SK-N-MC (cell line): ENCODE measurements at regions not wholly inside any gene's neighbourhood (a gene's known extent, or its start where the extent isn't known, plus 50 kb on each side); places are given as distances from the start of the nearest gene placed in this dataset.

Experiments used
- DNase-seq: peaks from one replicate; pipeline ENCODE4 v3.0.0-alpha.2; 2011; ENCODE audit warnings: low read depth, low spot score
- H3K27ac ChIP-seq: fragments of 200-600 bp; sonication (generic); 2 replicates; pipeline ENCODE4 v1.5.1; 2016; ENCODE audit warnings: mixed run types
- H3K36me3 ChIP-seq: fragments of 200-600 bp; sonication (generic); 2 replicates; pipeline ENCODE4 v1.6.1; 2017; ENCODE audit warnings: antibody characterized with exemption, low read length, mixed read lengths; ENCODE audit not compliant: insufficient read depth
- H3K4me3 ChIP-seq: fragments of 200-600 bp; sonication (generic); 2 replicates; pipeline ENCODE4 v1.5.1; 2016
- H3K9ac ChIP-seq: fragments of 200-600 bp; sonication (generic); 2 replicates; pipeline ENCODE4 v1.8.0; 2017; ENCODE audit warnings: mixed run types, mixed read lengths; ENCODE audit not compliant: insufficient read length
- H3K9me3 ChIP-seq: fragments of 200-600 bp; sonication (generic); 2 replicates; pipeline ENCODE4 v1.6.1; 2017; ENCODE audit warnings: low read depth, mild to moderate bottlenecking, antibody characterized with exemption, low read length, moderate library complexity, mixed read lengths
- EZH2 ChIP-seq: fragments of 200-600 bp; sonication (generic); IDR thresholded peaks from one replicate; pipeline ENCODE4 v1.6.1; 2017; ENCODE audit warnings: antibody characterized with exemption
- FOXP2 ChIP-seq: optimal IDR thresholded peaks from 2 replicates; pipeline ENCODE3; 2011; ENCODE audit warnings: mild to moderate bottlenecking, moderate library complexity; ENCODE audit not compliant: insufficient read depth; ENCODE audit errors: extremely low read length, control extremely low read depth
- POLR2AphosphoS5 ChIP-seq: IDR thresholded peaks from 2 replicates; pipeline ENCODE4 v1.6.1; 2012; ENCODE audit warnings: mild to moderate bottlenecking, low read depth, low read length, borderline replicate concordance

- Histone ChIP-seq H3K27ac (no peak overlapping the region), H3K4me3 (no peak overlapping the region), H3K9ac (no peak overlapping the region), H3K36me3 (no peaks in the 10 kb centered on the region), H3K9me3 (no peaks in the 10 kb centered on the region)
- no peak for DNase-seq
- TF ChIP-seq FOXP2 (no peak), EZH2 (no peak), POLR2AphosphoS5 (no peak)
Observed at GRCh38 chr18:34339155-34339554, 114.4 kb upstream of the NOL4 start.

GRCh38 chr18:34342960-34343359 is 118.2 kb upstream of the NOL4 start:
- Histone ChIP-seq H3K27ac (no peak overlapping the region), H3K4me3 (no peak overlapping the region), H3K9ac (no peak overlapping the region), H3K9me3 (no peaks in the 10 kb centered on the region), H3K36me3 (no peaks in the 10 kb centered on the region)
- DNase-seq, result no peak
- TF ChIP-seq FOXP2 (no peak), POLR2AphosphoS5 (no peak), EZH2 (no peak)

- TF ChIP-seq EZH2, result no peak
- no peak for TF ChIP-seq FOXP2
- TF ChIP-seq POLR2AphosphoS5, result no peak
- Histone ChIP-seq H3K9me3 (no peaks in the 10 kb centered on the region), H3K36me3 (no peaks in the 10 kb centered on the region), H3K4me3 (no peak overlapping the region), H3K27ac (no peak overlapping the region), H3K9ac (no peak overlapping the region)
- no peak for DNase-seq
Observed at GRCh38 chr18:34345738-34346137, 121.0 kb upstream of the NOL4 start.

GRCh38 chr18:34350778-34351177 is 126.1 kb upstream of the NOL4 start:
- Histone ChIP-seq H3K4me3 (no peak overlapping the region), H3K36me3 (no peaks in the 10 kb centered on the region), H3K9me3 (no peaks in the 10 kb centered on the region), H3K9ac (no peak overlapping the region), H3K27ac (no peak overlapping the region)
- TF ChIP-seq EZH2 (no peak), POLR2AphosphoS5 (no peak), FOXP2 (no peak)
- DNase-seq, result no peak

GRCh38 chr18:34352385-34353163 is 127.9 kb upstream of the NOL4 start:
- TF ChIP-seq EZH2, result no peak
- no peak for TF ChIP-seq POLR2AphosphoS5
- no peak for TF ChIP-seq FOXP2
- Histone ChIP-seq H3K4me3 (no peak overlapping the region), H3K9ac (no peak overlapping the region), H3K36me3 (no peaks in the 10 kb centered on the region), H3K27ac (no peak overlapping the region), H3K9me3 (no peaks in the 10 kb centered on the region)
- no peak for DNase-seq

GRCh38 chr18:34354351-34354750 is 129.6 kb upstream of the NOL4 start:
- H3K27ac ChIP-seq, result no peak overlapping the region
- H3K4me3 ChIP-seq, result no peak overlapping the region
- no peak overlapping the region for H3K9ac ChIP-seq
- H3K36me3 ChIP-seq, result no peaks in the 10 kb centered on the region
- H3K9me3 ChIP-seq, result no peaks in the 10 kb centered on the region
- no peak for DNase-seq
- TF ChIP-seq FOXP2 (no peak), EZH2 (no peak), POLR2AphosphoS5 (no peak)

- H3K9ac ChIP-seq, result no peak overlapping the region
- DNase-seq, result no peak
- no peaks in the 10 kb centered on the region for H3K9me3 ChIP-seq
- no peak overlapping the region for H3K27ac ChIP-seq
- no peaks in the 10 kb centered on the region for H3K36me3 ChIP-seq
- TF ChIP-seq EZH2, result no peak
- TF ChIP-seq FOXP2, result no peak
- no peak for TF ChIP-seq POLR2AphosphoS5
- H3K4me3 ChIP-seq, result no peak overlapping the region
Observed at GRCh38 chr18:34357944-34358580, 133.3 kb upstream of the NOL4 start.

- Histone ChIP-seq H3K9me3 (no peaks in the 10 kb centered on the region), H3K4me3 (no peak overlapping the region), H3K36me3 (no peaks in the 10 kb centered on the region), H3K27ac (no peak overlapping the region), H3K9ac (no peak overlapping the region)
- no peak for DNase-seq
- no peak for TF ChIP-seq POLR2AphosphoS5
- no peak for TF ChIP-seq EZH2
- TF ChIP-seq FOXP2, result no peak
Observed at GRCh38 chr18:34358923-34359322, 134.2 kb upstream of the NOL4 start.
